PC-9 (cell line): ENCODE measurements at regions not wholly inside any gene's neighbourhood (a gene's known extent, or its start where the extent isn't known, plus 50 kb on each side); places are given as distances from the start of the nearest gene placed in this dataset.

Experiments used
- BruUV-seq: library from RNA; stranded (reverse); fragments of 400-500 nt; replicated peaks from 2 replicates; lab custom pipeline; 2021; lab: Mats Ljungman, UMichigan
- CTCF ChIA-PET: fragments of 300-600 bp; sonication (Branson Sonifier 250); formaldehyde crosslinking; loops from one replicate; lab custom pipeline; 2022; ENCODE audit warnings: antibody characterized with exemption; lab: Charles Lee
- POLR2A ChIA-PET: fragments of 300-600 bp; sonication (Branson Sonifier 250); formaldehyde crosslinking; loops from one replicate; lab custom pipeline; 2022; ENCODE audit warnings: antibody characterized with exemption; ENCODE audit not compliant: unreplicated experiment; lab: Charles Lee
- DNase-seq, 2 experiments: peaks; one replicate each; pipeline versions ENCODE4 v3.0.0 to v3.0.0-alpha.2; 2015 to 2022; ENCODE audit warnings: mixed read lengths in 1 of 2
- H2AFZ ChIP-seq: fragments of 200-600 bp; sonication (generic); 2 replicates; pipeline ENCODE4 v1.8.1; 2017; ENCODE audit warnings: antibody characterized with exemption
- H3F3A ChIP-seq: fragments of 200-600 bp; sonication (generic); 2 replicates; pipeline ENCODE4 v1.8.1; 2017; ENCODE audit warnings: antibody characterized with exemption, mild to moderate bottlenecking, low read depth; ENCODE audit not compliant: insufficient read depth
- H3K27ac ChIP-seq: fragments of 200-600 bp; sonication (generic); 2 replicates; pipeline ENCODE4 v1.6.1; 2016; ENCODE audit warnings: mixed run types
- H3K27me3 ChIP-seq: fragments of 200-600 bp; sonication (generic); 2 replicates; pipeline ENCODE4 v1.6.1; 2016; ENCODE audit warnings: low read depth, mixed run types; ENCODE audit not compliant: insufficient read depth
- H3K36me3 ChIP-seq: fragments of 200-600 bp; sonication (generic); 2 replicates; pipeline ENCODE4 v1.6.1; 2016; ENCODE audit warnings: low read depth, mixed run types
- H3K4me1 ChIP-seq: fragments of 200-600 bp; sonication (generic); replicated peaks from 2 replicates; pipeline ENCODE4 v1.6.1; 2016; ENCODE audit warnings: mixed run types; ENCODE audit not compliant: insufficient read depth
- H3K4me2 ChIP-seq: fragments of 200-600 bp; sonication (generic); 2 replicates; pipeline ENCODE4 v1.6.1; 2017; ENCODE audit warnings: mixed run types
- H3K4me3 ChIP-seq: fragments of 200-600 bp; sonication (generic); 2 replicates; pipeline ENCODE4 v1.6.1; 2016; ENCODE audit warnings: mixed run types
- H3K79me2 ChIP-seq: fragments of 200-600 bp; sonication (generic); 2 replicates; pipeline ENCODE4 v1.6.1; 2017; ENCODE audit warnings: low read depth, mixed run types
- H3K9me2 ChIP-seq: fragments of 200-600 bp; sonication (generic); 2 replicates; pipeline ENCODE4 v1.8.1; 2017; ENCODE audit warnings: mild to moderate bottlenecking; ENCODE audit not compliant: insufficient read depth
- H3K9me3 ChIP-seq: fragments of 200-600 bp; sonication (generic); 2 replicates; pipeline ENCODE4 v1.8.1; 2016; ENCODE audit warnings: low read depth; ENCODE audit not compliant: insufficient read depth
- H4K20me1 ChIP-seq: fragments of 200-600 bp; sonication (generic); 2 replicates; pipeline ENCODE4 v1.8.1; 2017; ENCODE audit not compliant: insufficient read depth
- CTCF ChIP-seq: fragments of 200-600 bp; sonication (generic); conservative IDR thresholded peaks from 2 replicates; pipeline ENCODE4 v1.6.1; 2017; ENCODE audit warnings: mixed run types, antibody characterized with exemption, mild to moderate bottlenecking, moderate library complexity
- EZH2 ChIP-seq: fragments of 200-600 bp; sonication (generic); IDR thresholded peaks from 2 replicates; pipeline ENCODE4 v1.8.0; 2017; ENCODE audit warnings: antibody characterized with exemption, low read depth
- intact Hi-C: fragments of 100-400 bp; cut with micrococcal nuclease; formaldehyde crosslinking; loops from one replicate; pipeline ENCODE4 v1.10.0; 2022; ENCODE audit not compliant: unreplicated experiment

- H2AFZ ChIP-seq: no peak overlapping the region
- H3K9me3 ChIP-seq: no peaks in the 10 kb centered on the region
- H3K27ac ChIP-seq: no peak overlapping the region
- no peak for DNase-seq
- no peaks in the 10 kb centered on the region for H3K79me2 ChIP-seq
- no peaks in the 10 kb centered on the region for H4K20me1 ChIP-seq
- no peaks in the 10 kb centered on the region for H3F3A ChIP-seq
- H3K36me3 ChIP-seq: no peaks in the 10 kb centered on the region
- intact Hi-C loops: no loop called here
- no peaks in the 10 kb centered on the region for H3K4me1 ChIP-seq
- H3K4me3 ChIP-seq: no peak overlapping the region
- no peaks in the 10 kb centered on the region for H3K9me2 ChIP-seq
- no TSS peak for BruUV-seq
- POLR2A ChIA-PET: no interaction called here
- H3K4me2 ChIP-seq: no peak overlapping the region
- CTCF ChIA-PET: no interaction called here
- H3K27me3 ChIP-seq: peaks cover 3% of the 10 kb centered on the region; the same call in 1 of the 2 replicates
- TF ChIP-seq CTCF: no peak
- TF ChIP-seq EZH2: no peak
Measured at GRCh38 chr1:4331767-4332163, 322.6 kb upstream of the AJAP1 start.

GRCh38 chr1:4336507-4336906 lies 317.9 kb upstream of the AJAP1 start:
- intact Hi-C loops: no loop called here
- Histone ChIP-seq H3K36me3 (no peaks in the 10 kb centered on the region), H3F3A (no peaks in the 10 kb centered on the region), H3K9me3 (no peaks in the 10 kb centered on the region), H3K4me1 (no peaks in the 10 kb centered on the region), H3K4me3 (no peak overlapping the region), H3K27ac (no peak overlapping the region), H2AFZ (no peak overlapping the region), H3K27me3 (no peaks in the 10 kb centered on the region), H4K20me1 (no peaks in the 10 kb centered on the region), H3K9me2 (no peaks in the 10 kb centered on the region), H3K79me2 (no peaks in the 10 kb centered on the region), H3K4me2 (no peak overlapping the region)
- POLR2A ChIA-PET: no interaction called here
- DNase-seq: no peak
- TF ChIP-seq CTCF (no peak), EZH2 (no peak)
- no TSS peak for BruUV-seq
- CTCF ChIA-PET: no interaction called here

GRCh38 chr1:4341421-4341820 lies 313.0 kb upstream of the AJAP1 start:
- BruUV-seq: no TSS peak
- no peaks in the 10 kb centered on the region for H3K79me2 ChIP-seq
- no peaks in the 10 kb centered on the region for H4K20me1 ChIP-seq
- no peak overlapping the region for H3K4me3 ChIP-seq
- no peaks in the 10 kb centered on the region for H3K9me2 ChIP-seq
- no peaks in the 10 kb centered on the region for H3K9me3 ChIP-seq
- ChIA-PET CTCF (no interaction called here), POLR2A (no interaction called here)
- H3K36me3 ChIP-seq: no peaks in the 10 kb centered on the region
- no peak overlapping the region for H3K27ac ChIP-seq
- H3K4me2 ChIP-seq: no peak overlapping the region
- H3K4me1 ChIP-seq: no peaks in the 10 kb centered on the region
- intact Hi-C loops: no loop called here
- H3K27me3 ChIP-seq: no peaks in the 10 kb centered on the region; the same call in 1 of the 2 replicates
- TF ChIP-seq EZH2: no peak
- TF ChIP-seq CTCF: no peak
- no peak overlapping the region for H2AFZ ChIP-seq
- H3F3A ChIP-seq: no peaks in the 10 kb centered on the region
- DNase-seq: no peak
